Uterus (tissue), 3 donors: ENCODE measurements at regions not wholly inside any gene's neighbourhood (a gene's known extent, or its start where the extent isn't known, plus 50 kb on each side); places are given as distances from the start of the nearest gene placed in this dataset.

Experiments used
- DNase-seq, 2 donors: peaks; one replicate each; pipeline ENCODE4 v3.0.0-alpha.2; 2019 to 2020
- H3K27ac ChIP-seq, 2 donors: fragments of 200-600 bp; sonication (generic); 1 replicate in 1 of 2; 2 replicates in 1 of 2; pipeline ENCODE4 v1.5.1; 2016 to 2018
- H3K27me3 ChIP-seq, 2 donors: fragments of 200-600 bp; sonication (generic); one replicate each; pipeline ENCODE4 v1.5.1; 2018 to 2019; ENCODE audit warnings: control low read depth in 1 of 2
- H3K36me3 ChIP-seq, 2 donors: fragments of 200-600 bp; sonication (generic); one replicate each; pipeline ENCODE4 v1.5.1; 2019; ENCODE audit warnings: control low read depth in 1 of 2
- H3K4me1 ChIP-seq, 2 donors: fragments of 200-600 bp; sonication (generic); one replicate each; pipeline ENCODE4 v1.5.1; 2018 to 2019; ENCODE audit warnings: control low read depth in 1 of 2
- H3K4me3 ChIP-seq, 2 donors: fragments of 200-600 bp; sonication (generic); 1 replicate in 1 of 2; 2 replicates in 1 of 2; pipeline ENCODE4 v1.5.1; 2018 to 2019; ENCODE audit warnings: mild to moderate bottlenecking in 1 of 2
- H3K9me3 ChIP-seq, 2 donors: fragments of 200-600 bp; sonication (generic); one replicate each; pipeline ENCODE4 v1.5.1; 2019; ENCODE audit warnings: control low read depth in 1 of 2
- CTCF ChIP-seq, 4 experiments: fragments of 200-600 bp in 2 of 4; fragments of 450-650 bp in 2 of 4; sonication (generic) in 2 of 4; IDR thresholded peaks; one replicate each; pipeline ENCODE4 v1.5.1; 2016 to 2019; ENCODE audit warnings: antibody characterized with exemption in 4 of 4, mild to moderate bottlenecking in 2 of 4, moderate library complexity in 1 of 4
- POLR2A ChIP-seq, 2 donors: fragments of 450-650 bp; IDR thresholded peaks; one replicate each; pipeline ENCODE4 v1.6.1; 2016; ENCODE audit warnings: antibody characterized with exemption in 2 of 2, mild to moderate bottlenecking in 1 of 2, moderate library complexity in 1 of 2
- intact Hi-C: fragments of 100-400 bp; cut with DNase I; formaldehyde crosslinking; loops from one replicate; pipeline ENCODE4 v1.15.1; 2023; ENCODE audit warnings: low total_unique reads
- donor health status: DM: yes; HTN: yes; CAD: no.

- Histone ChIP-seq H3K36me3 (no peaks in the 10 kb centered on the region), H3K27ac (no peak overlapping the region), H3K4me3 (no peak overlapping the region), H3K27me3 (no peaks in the 10 kb centered on the region), H3K4me1 (no peaks in the 10 kb centered on the region), H3K9me3 (no peaks in the 10 kb centered on the region)
- no peak for DNase-seq
- TF ChIP-seq POLR2A (IDR thresholded peaks at IDR 0.05) (no peak), CTCF (IDR thresholded peaks at IDR 0.05) (no peak)
- intact Hi-C loops = no loop called here
Measured at GRCh38 chr3:154013736-154014135, 107.5 kb upstream of the ARHGEF26 start.

DNA sequence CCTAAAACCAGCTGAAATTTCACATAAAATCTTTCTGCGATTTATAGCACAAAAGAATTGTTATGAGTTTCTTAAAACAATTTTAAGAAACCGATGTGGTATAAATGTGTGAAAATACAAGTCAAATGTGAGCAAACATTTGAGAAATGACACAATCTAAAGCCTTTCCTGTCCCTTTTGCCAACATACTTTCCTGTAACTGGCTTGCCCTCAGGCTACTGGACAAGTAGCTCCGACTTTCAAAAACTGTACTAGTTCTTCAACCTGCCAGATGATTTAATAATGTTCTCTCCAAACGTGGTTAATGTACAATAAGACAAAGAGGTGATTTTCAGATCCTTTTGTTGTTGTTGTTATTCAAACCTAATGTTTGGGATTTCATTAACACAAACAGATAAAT, 105.9 kb upstream of the ARHGEF26 start:
- no peak for DNase-seq
- no peaks in the 10 kb centered on the region for H3K4me1 ChIP-seq
- no peaks in the 10 kb centered on the region for H3K36me3 ChIP-seq
- intact Hi-C loops = no loop called here
- no peak for TF ChIP-seq POLR2A (IDR thresholded peaks at IDR 0.05)
- H3K27ac ChIP-seq = no peak overlapping the region
- no peaks in the 10 kb centered on the region for H3K27me3 ChIP-seq
- no peak overlapping the region for H3K4me3 ChIP-seq
- no peaks in the 10 kb centered on the region for H3K9me3 ChIP-seq

- H3K27me3 ChIP-seq = no peaks in the 10 kb centered on the region
- TF ChIP-seq POLR2A (IDR thresholded peaks at IDR 0.05) (no peak), CTCF (IDR thresholded peaks at IDR 0.05) (no peak)
Measured at GRCh38 chr3:154018100-154018696, 103.0 kb upstream of the ARHGEF26 start.

GRCh38 chr3:154022606-154023005, 98.6 kb upstream of the ARHGEF26 start:
- Histone ChIP-seq H3K9me3 (no peaks in the 10 kb centered on the region), H3K36me3 (no peaks in the 10 kb centered on the region), H3K27me3 (no peaks in the 10 kb centered on the region), H3K4me1 (no peaks in the 10 kb centered on the region), H3K27ac (no peak overlapping the region), H3K4me3 (no peak overlapping the region)
- TF ChIP-seq POLR2A (IDR thresholded peaks at IDR 0.05) (no peak), CTCF (IDR thresholded peaks at IDR 0.05) (no peak)
- intact Hi-C loops = no loop called here
- DNase-seq = no peak

More at GRCh38 chr3:154018100-154018696, 103.0 kb upstream of the ARHGEF26 start:
- no peak for DNase-seq
- H3K27ac ChIP-seq = no peak overlapping the region
- H3K36me3 ChIP-seq = no peaks in the 10 kb centered on the region
- no peaks in the 10 kb centered on the region for H3K4me1 ChIP-seq
- intact Hi-C loops = no loop called here
- H3K9me3 ChIP-seq = no peaks in the 10 kb centered on the region
- no peak overlapping the region for H3K4me3 ChIP-seq

- no peaks in the 10 kb centered on the region for H3K4me1 ChIP-seq
- no peak overlapping the region for H3K27ac ChIP-seq
- intact Hi-C loops = no loop called here
- H3K27me3 ChIP-seq = no peaks in the 10 kb centered on the region
- no peaks in the 10 kb centered on the region for H3K9me3 ChIP-seq
- H3K36me3 ChIP-seq = no peaks in the 10 kb centered on the region
- no peak overlapping the region for H3K4me3 ChIP-seq
- no peak for DNase-seq
- TF ChIP-seq POLR2A (IDR thresholded peaks at IDR 0.05) = no peak
- no peak for TF ChIP-seq CTCF (IDR thresholded peaks at IDR 0.05)
Measured at GRCh38 chr3:154023148-154023547, 98.0 kb upstream of the ARHGEF26 start.

DNA sequence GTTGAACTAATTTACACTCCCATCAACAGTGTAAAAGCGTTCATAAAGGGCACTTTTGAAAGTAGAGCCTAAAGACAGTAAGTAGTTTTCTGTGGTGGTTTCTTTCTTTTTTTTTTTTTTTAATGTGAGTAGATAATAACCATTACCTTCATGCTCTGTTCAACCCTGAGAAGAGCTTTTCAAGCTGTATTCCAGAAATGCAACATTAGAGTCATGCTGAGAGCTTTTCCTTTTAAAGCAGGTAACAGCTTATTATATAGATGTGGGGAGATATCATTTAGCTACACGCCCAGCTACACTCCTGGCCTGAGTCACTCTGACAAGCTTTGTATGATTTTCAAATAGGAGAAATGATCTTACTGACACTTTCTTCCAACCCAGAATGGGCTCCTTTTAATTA, 96.2 kb upstream of the ARHGEF26 start:
- DNase-seq = no peak
- TF ChIP-seq POLR2A (IDR thresholded peaks at IDR 0.05) = no peak
- no peak for TF ChIP-seq CTCF (IDR thresholded peaks at IDR 0.05)
- no peaks in the 10 kb centered on the region for H3K36me3 ChIP-seq
- intact Hi-C loops = no loop called here
- H3K4me1 ChIP-seq = no peaks in the 10 kb centered on the region
- H3K27me3 ChIP-seq = no peaks in the 10 kb centered on the region
- no peaks in the 10 kb centered on the region for H3K9me3 ChIP-seq
- no peak overlapping the region for H3K4me3 ChIP-seq
- no peak overlapping the region for H3K27ac ChIP-seq
